Spleen (tissue), 11 donors: ENCODE measurements at regions not wholly inside any gene's neighbourhood (a gene's known extent, or its start where the extent isn't known, plus 50 kb on each side); places are given as distances from the start of the nearest gene placed in this dataset.

Experiments used
- DNase-seq: peaks from one replicate; pipeline ENCODE4 v3.0.0-alpha.2; 2020
- H3K27ac ChIP-seq, 8 donors: fragments of 200-600 bp; sonication (generic) in 7 of 8; 1 replicate in 4 of 8; 2 replicates in 4 of 8; pipeline versions ENCODE4 v1.5.0 to v1.8.0; 2016 to 2021; ENCODE audit warnings: inconsistent platforms in 4 of 8, mild to moderate bottlenecking in 4 of 8, moderate library complexity in 1 of 8
- H3K27me3 ChIP-seq, 7 donors: fragments of 200-600 bp; sonication (generic) in 6 of 7; replicated peaks in 1 of 7; 1 replicate in 4 of 7; 2 replicates in 3 of 7; pipeline versions ENCODE4 v1.5.0 to v1.8.0; 2016 to 2021; ENCODE audit warnings: inconsistent platforms in 3 of 7, mild to moderate bottlenecking in 1 of 7
- H3K36me3 ChIP-seq, 6 donors: fragments of 200-600 bp; sonication (generic) in 5 of 6; 1 replicate in 4 of 6; 2 replicates in 2 of 6; pipeline versions ENCODE4 v1.5.0 to v1.8.0; 2016 to 2021; ENCODE audit warnings: inconsistent platforms in 2 of 6
- H3K4me1 ChIP-seq, 6 donors: fragments of 200-600 bp; sonication (generic) in 5 of 6; 1 replicate in 3 of 6; 2 replicates in 3 of 6; pipeline versions ENCODE4 v1.5.0 to v1.8.0; 2016 to 2021; ENCODE audit warnings: inconsistent platforms in 3 of 6
- H3K4me3 ChIP-seq, 8 donors: fragments of 200-600 bp; sonication (generic) in 7 of 8; 1 replicate in 4 of 8; 2 replicates in 4 of 8; pipeline versions ENCODE4 v1.5.0 to v1.8.0; 2016 to 2021; ENCODE audit warnings: inconsistent platforms in 4 of 8, mild to moderate bottlenecking in 4 of 8, moderate library complexity in 2 of 8
- H3K9me3 ChIP-seq, 8 donors: fragments of 200-600 bp; sonication (generic) in 7 of 8; 1 replicate in 4 of 8; 2 replicates in 4 of 8; pipeline versions ENCODE4 v1.5.0 to v1.8.0; 2016 to 2021; ENCODE audit warnings: inconsistent platforms in 4 of 8
- POLR2A ChIP-seq, 3 donors: fragments of 450-650 bp; IDR thresholded peaks; one replicate each; pipeline ENCODE4 v1.5.1; 2017; ENCODE audit warnings: antibody characterized with exemption in 3 of 3, mild to moderate bottlenecking in 1 of 3
- POLR2AphosphoS5 ChIP-seq, 3 donors: sonication (generic); formaldehyde crosslinking; IDR thresholded peaks; one replicate each; pipeline ENCODE4 v1.5.1; 2017; ENCODE audit warnings: antibody characterized with exemption in 3 of 3
- WGBS, 5 donors: extraction: QIAGEN DNeasy Blood & Tissue Kit in 3 of 5; methylation state at CpG; one replicate each; pipeline versions ENCODE4 v1.1.5 to v1.1.7; 2013 to 2018; 5-methylcytosine and 5-hydroxymethylcytosine counted together
- intact Hi-C: fragments of 100-400 bp; cut with DNase I; formaldehyde crosslinking; loops from one replicate; pipeline ENCODE4 v1.15.0; 2023; ENCODE audit warnings: low total_unique reads
- TF ChIP-seq, protein P1 (sequence below), 11 experiments: fragments of 200-600 bp in 7 of 11; fragments of 450-650 bp in 4 of 11; sonication (generic) in 4 of 11; IDR thresholded peaks in 8 of 11; conservative IDR thresholded peaks in 3 of 11; 1 replicate in 7 of 11; 2 replicates in 4 of 11; pipeline versions ENCODE4 v1.4.0 to v1.8.0; 2016 to 2021; ENCODE audit warnings: antibody characterized with exemption in 11 of 11, inconsistent platforms in 4 of 11, mild to moderate bottlenecking in 1 of 11
- donor health status: healthy with polysubstance abuse.
- donor health status: DM: no; HTN: no; CAD: no; lungs with moderate emphysema.
- donor health status: DM: no; HTN: no; CAD: no.
- donor health status: Bipolar disorder and iron deficiency.
- donor health status: healthy.
- donor health status: DM: no; HTN: no; CAD: no.
- donor health status: DM: yes; HTN: yes; CAD: no.

DNA sequence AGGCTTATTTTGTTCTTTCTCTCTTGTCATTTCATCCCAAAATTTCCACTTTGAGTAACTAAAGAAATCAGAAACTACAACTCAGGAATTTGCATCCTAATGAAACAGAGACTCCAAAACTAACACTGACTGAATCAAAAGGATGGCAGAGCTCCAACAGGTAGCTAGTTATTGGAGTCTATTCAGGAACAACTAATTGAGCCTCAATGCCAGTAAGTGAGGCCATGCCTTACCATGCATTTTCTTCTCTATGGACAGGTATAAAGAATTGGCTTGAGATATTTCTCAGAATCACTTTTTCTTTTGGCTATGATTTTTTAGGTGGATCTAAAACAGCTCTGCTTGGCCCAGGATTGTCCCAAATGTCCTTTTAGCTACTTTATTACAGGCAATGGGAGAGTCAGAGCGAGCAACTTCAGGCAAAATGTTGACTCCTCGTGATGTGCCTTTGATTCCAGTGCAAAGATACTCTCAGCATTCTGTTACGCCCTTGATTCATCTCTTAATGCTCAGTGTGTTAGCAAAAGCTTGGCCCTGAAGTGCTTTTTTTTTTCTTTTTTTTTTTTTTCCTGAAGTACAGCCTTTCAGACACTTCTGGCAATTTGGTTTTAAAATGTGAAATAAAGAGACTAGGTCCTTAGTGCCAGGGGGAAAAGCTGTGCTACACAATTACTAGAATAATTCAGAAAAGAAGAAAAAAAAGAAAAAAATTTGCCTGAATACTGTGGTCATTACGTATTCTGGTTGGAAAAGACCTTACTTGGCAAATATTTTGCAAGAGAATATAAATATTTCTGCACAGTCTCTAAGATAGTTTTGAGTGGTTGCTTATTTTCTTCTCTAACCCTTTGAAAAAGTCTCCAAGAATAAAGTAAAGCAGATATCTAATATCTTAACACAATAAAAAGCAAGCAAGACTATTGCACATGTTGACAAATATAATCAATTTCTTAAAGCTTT is 423.7 kb downstream of the ANXA1 start:
- DNase-seq, result no peak
- no peaks in the 10 kb centered on the region for H3K36me3 ChIP-seq
- no peaks in the 10 kb centered on the region for H3K27me3 ChIP-seq
- no peak overlapping the region for H3K4me3 ChIP-seq
- H3K4me1 ChIP-seq, result no peaks in the 10 kb centered on the region
- intact Hi-C loops, result no loop called here
- no peak for TF ChIP-seq POLR2AphosphoS5 (IDR thresholded peaks at IDR 0.05)
- TF ChIP-seq POLR2A (IDR thresholded peaks at IDR 0.05), result no peak
- no peak overlapping the region for H3K27ac ChIP-seq
- 45 to 73% (median 72%) methylated on average over 4 of the region's 4 CpGs for WGBS, 5 donors
- no peaks in the 10 kb centered on the region for H3K9me3 ChIP-seq

DNA sequence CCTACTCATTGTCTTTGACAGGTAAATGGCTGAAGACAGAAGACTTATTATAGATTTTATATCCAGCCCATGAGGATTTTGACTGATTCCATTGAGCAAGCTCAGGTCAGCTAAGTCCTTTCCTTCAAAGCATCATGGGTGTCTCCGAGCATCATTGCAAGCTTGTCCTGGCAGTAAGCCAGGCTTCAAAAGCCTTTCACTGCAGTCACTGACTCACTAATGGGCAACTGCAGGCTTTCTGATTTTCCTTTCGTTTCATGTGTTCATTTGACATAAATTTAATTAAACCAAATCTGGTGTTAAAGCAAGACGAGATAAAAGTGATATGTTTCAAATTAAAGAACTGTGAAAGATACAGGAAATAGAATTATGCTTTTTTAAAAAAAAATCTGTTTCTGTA is 426.2 kb downstream of the ANXA1 start:
- 66 to 80% (median 74%) methylated on average over 3 of the region's 3 CpGs for WGBS, 5 donors
- Histone ChIP-seq H3K9me3 (no peaks in the 10 kb centered on the region), H3K27ac (no peak overlapping the region), H3K4me3 (no peak overlapping the region), H3K27me3 (no peaks in the 10 kb centered on the region), H3K4me1 (no peaks in the 10 kb centered on the region), H3K36me3 (no peaks in the 10 kb centered on the region)
- no peak for DNase-seq
- intact Hi-C loops, result no loop called here
- TF ChIP-seq, protein P1, sequence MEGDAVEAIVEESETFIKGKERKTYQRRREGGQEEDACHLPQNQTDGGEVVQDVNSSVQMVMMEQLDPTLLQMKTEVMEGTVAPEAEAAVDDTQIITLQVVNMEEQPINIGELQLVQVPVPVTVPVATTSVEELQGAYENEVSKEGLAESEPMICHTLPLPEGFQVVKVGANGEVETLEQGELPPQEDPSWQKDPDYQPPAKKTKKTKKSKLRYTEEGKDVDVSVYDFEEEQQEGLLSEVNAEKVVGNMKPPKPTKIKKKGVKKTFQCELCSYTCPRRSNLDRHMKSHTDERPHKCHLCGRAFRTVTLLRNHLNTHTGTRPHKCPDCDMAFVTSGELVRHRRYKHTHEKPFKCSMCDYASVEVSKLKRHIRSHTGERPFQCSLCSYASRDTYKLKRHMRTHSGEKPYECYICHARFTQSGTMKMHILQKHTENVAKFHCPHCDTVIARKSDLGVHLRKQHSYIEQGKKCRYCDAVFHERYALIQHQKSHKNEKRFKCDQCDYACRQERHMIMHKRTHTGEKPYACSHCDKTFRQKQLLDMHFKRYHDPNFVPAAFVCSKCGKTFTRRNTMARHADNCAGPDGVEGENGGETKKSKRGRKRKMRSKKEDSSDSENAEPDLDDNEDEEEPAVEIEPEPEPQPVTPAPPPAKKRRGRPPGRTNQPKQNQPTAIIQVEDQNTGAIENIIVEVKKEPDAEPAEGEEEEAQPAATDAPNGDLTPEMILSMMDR (IDR thresholded peaks at IDR 0.05 in 8 of 11, conservative IDR thresholded peaks at IDR 0.05 in 3 of 11), result no peak
- TF ChIP-seq POLR2AphosphoS5 (IDR thresholded peaks at IDR 0.05) (no peak), POLR2A (IDR thresholded peaks at IDR 0.05) (no peak)

DNA sequence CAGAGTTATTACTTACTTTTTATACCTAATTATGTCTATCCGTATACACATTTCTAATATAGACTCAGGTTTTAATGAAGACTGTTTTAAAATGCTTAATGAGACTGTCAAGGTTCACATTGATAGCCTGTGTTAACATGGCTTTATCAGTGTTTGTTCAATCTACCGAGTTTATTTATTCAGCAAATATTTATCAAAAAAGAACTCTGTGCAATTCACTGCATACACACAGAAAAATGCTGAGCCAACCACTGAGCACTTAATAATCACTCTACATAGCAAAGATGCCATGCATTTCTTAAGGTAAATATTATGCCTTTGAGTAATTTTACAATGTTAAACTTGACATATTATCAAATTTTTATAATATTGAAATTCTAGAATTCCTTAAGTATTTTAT is 428.2 kb downstream of the ANXA1 start:
- no peak for DNase-seq
- intact Hi-C loops, result no loop called here
- Histone ChIP-seq H3K4me3 (no peak overlapping the region), H3K36me3 (no peaks in the 10 kb centered on the region), H3K9me3 (no peaks in the 10 kb centered on the region), H3K27me3 (no peaks in the 10 kb centered on the region), H3K4me1 (no peaks in the 10 kb centered on the region), H3K27ac (no peak overlapping the region)
- TF ChIP-seq POLR2A (IDR thresholded peaks at IDR 0.05) (no peak), POLR2AphosphoS5 (IDR thresholded peaks at IDR 0.05) (no peak)
- TF ChIP-seq, protein P1 (IDR thresholded peaks at IDR 0.05 in 8 of 11, conservative IDR thresholded peaks at IDR 0.05 in 3 of 11), result no peak
- 75 to 90% (median 81%) methylated on average over 2 of the region's 2 CpGs for WGBS, 5 donors

DNA sequence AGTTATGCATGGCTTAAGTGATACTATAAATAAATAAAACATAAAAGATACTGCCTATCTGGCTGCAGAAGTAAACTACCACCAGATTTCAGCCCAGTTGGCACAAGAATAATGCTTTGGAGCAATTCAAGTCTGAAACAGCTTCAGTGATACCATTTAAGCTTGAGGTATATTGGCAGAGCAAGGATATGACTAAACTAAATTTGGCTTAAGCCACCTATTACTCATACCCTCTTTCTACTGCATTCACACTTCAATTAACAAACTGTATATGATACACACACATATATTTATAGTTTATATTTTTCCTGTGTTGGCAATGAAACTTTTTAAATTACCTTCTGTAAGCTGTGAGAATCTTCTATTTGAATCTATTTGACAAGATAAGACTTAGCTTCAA is 431.9 kb downstream of the ANXA1 start:
- Histone ChIP-seq H3K4me3 (no peak overlapping the region), H3K27ac (no peak overlapping the region), H3K27me3 (no peaks in the 10 kb centered on the region), H3K36me3 (no peaks in the 10 kb centered on the region), H3K4me1 (no peaks in the 10 kb centered on the region), H3K9me3 (no peaks in the 10 kb centered on the region)
- intact Hi-C loops, result no loop called here
- DNase-seq, result no peak
- TF ChIP-seq POLR2A (IDR thresholded peaks at IDR 0.05), result no peak
- no peak for TF ChIP-seq POLR2AphosphoS5 (IDR thresholded peaks at IDR 0.05)
- TF ChIP-seq, protein P1 (IDR thresholded peaks at IDR 0.05 in 8 of 11, conservative IDR thresholded peaks at IDR 0.05 in 3 of 11), result no peak
